HepG2 (cell line): ENCODE measurements at regions not wholly inside any gene's neighbourhood (a gene's known extent, or its start where the extent isn't known, plus 50 kb on each side); places are given as distances from the start of the nearest gene placed in this dataset.

Source experiments
- BHLHE40 ChIP-seq: IDR thresholded peaks from 2 replicates; pipeline ENCODE4 v1.6.1; 2011; ENCODE audit warnings: low read length, improper control_type of control experiment
- CHD2 ChIP-seq: IDR thresholded peaks from 2 replicates; pipeline ENCODE4 v1.6.1; 2011; ENCODE audit warnings: low read depth, low read length, improper control_type of control experiment
- DPF2 ChIP-seq: sonication (generic); formaldehyde crosslinking; IDR thresholded peaks from 2 replicates; pipeline ENCODE4 v1.4.0; 2020; ENCODE audit warnings: mild to moderate bottlenecking, low read depth, missing genetic modification reagents, borderline replicate concordance
- EP300 ChIP-seq, 3 experiments: sonication (generic) in 1 of 3; formaldehyde crosslinking in 1 of 3; IDR thresholded peaks; 2 replicates each; pipeline versions ENCODE4 v1.5.1 to v1.6.1; 2011 to 2020; ENCODE audit warnings: low read depth in 2 of 3, low read length in 2 of 3, borderline replicate concordance in 1 of 3, improper control_type of control experiment in 1 of 3, mild to moderate bottlenecking in 1 of 3, missing genetic modification reagents in 1 of 3, moderate library complexity in 1 of 3
- EZH2 ChIP-seq: conservative IDR thresholded peaks from 2 replicates; pipeline ENCODE4 v1.6.1; 2012; ENCODE audit warnings: mild to moderate bottlenecking, low read depth, low read length, moderate library complexity
- GABPA ChIP-seq, 2 experiments: IDR thresholded peaks; 2 replicates each; pipeline ENCODE4 v1.6.1; 2011 to 2016; ENCODE audit warnings: low read depth in 2 of 2, low read length in 1 of 2, missing biosample characterization in 1 of 2, missing genetic modification characterization in 1 of 2
- IKZF1 ChIP-seq: fragments of 450-650 bp; IDR thresholded peaks from 2 replicates; pipeline ENCODE4 v1.7.1; 2016
- MTF2 ChIP-seq: sonication (generic); formaldehyde crosslinking; IDR thresholded peaks from 2 replicates; pipeline ENCODE4 v1.5.0; 2020; ENCODE audit warnings: missing genetic modification reagents, borderline replicate concordance
- SIN3A ChIP-seq: IDR thresholded peaks from 2 replicates; pipeline ENCODE4 v1.6.1; 2011; ENCODE audit warnings: low read depth, mild to moderate bottlenecking, control low read depth, low read length, borderline replicate concordance
- ZNF263 ChIP-seq: sonication (generic); formaldehyde crosslinking; IDR thresholded peaks from 2 replicates; pipeline ENCODE4 v1.4.0; 2020; ENCODE audit warnings: missing genetic modification reagents
- ZSCAN22 ChIP-seq: sonication (generic); formaldehyde crosslinking; IDR thresholded peaks from 2 replicates; pipeline ENCODE4 v1.4.0; 2020; ENCODE audit warnings: mild to moderate bottlenecking, missing genetic modification reagents
- TF ChIP-seq, protein P1 (sequence below): sonication (generic); formaldehyde crosslinking; IDR thresholded peaks from 2 replicates; pipeline ENCODE4 v1.5.0; 2020; ENCODE audit warnings: mild to moderate bottlenecking, missing genetic modification reagents, moderate library complexity

DNA sequence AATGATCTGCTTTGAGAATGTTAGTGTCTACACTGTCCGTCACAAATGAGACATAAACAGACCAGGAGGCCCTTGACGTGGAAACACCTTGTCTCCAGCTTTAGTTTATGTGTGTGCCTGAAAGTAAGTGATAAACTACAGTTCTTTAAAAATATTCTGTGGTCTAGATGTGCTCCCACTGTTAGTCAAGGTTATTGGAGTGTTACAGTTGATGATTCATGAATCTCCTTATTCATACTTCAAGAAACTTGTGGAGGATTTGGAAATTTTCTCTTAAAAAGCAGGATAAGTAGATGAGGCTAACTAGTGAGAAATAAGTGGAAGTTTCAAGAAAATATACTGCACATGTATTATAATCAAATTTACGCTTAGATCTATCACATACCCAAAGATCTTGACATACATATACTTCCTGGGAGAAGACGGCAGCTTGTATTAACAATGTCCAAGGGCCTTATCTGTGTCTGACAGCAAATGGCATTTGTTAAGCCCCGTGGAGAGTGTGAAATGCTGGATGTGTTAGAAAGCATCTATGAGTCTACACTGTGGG lies 90.5 kb upstream of the MBOAT1 start:
- TF ChIP-seq, protein P1, sequence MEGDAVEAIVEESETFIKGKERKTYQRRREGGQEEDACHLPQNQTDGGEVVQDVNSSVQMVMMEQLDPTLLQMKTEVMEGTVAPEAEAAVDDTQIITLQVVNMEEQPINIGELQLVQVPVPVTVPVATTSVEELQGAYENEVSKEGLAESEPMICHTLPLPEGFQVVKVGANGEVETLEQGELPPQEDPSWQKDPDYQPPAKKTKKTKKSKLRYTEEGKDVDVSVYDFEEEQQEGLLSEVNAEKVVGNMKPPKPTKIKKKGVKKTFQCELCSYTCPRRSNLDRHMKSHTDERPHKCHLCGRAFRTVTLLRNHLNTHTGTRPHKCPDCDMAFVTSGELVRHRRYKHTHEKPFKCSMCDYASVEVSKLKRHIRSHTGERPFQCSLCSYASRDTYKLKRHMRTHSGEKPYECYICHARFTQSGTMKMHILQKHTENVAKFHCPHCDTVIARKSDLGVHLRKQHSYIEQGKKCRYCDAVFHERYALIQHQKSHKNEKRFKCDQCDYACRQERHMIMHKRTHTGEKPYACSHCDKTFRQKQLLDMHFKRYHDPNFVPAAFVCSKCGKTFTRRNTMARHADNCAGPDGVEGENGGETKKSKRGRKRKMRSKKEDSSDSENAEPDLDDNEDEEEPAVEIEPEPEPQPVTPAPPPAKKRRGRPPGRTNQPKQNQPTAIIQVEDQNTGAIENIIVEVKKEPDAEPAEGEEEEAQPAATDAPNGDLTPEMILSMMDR (CRISPR knock-in tag) = no peak
- no peak for TF ChIP-seq MTF2
- no peak for TF ChIP-seq ZSCAN22
- TF ChIP-seq EP300 (IDR thresholded peaks at IDR 0.05; ENCODE audit: low read depth in 2 of 2, low read length in 2 of 2) = no peak
- no peak for TF ChIP-seq EP300 (CRISPR knock-in tag; IDR thresholded peaks at IDR 0.05; ENCODE audit: borderline replicate concordance)
- TF ChIP-seq DPF2 (CRISPR knock-in tag) = no peak
- no peak for TF ChIP-seq GABPA (IDR thresholded peaks at IDR 0.05; ENCODE audit: low read depth, low read length)
- TF ChIP-seq GABPA (CRISPR knock-in tag; IDR thresholded peaks at IDR 0.05; ENCODE audit: low read depth) = no peak
- TF ChIP-seq IKZF1 = no peak
- TF ChIP-seq ZNF263 (CRISPR knock-in tag) = no peak
- no peak for TF ChIP-seq EZH2
- TF ChIP-seq SIN3A = no peak
- no peak for TF ChIP-seq BHLHE40
- TF ChIP-seq CHD2 = no peak
